ENCODE measurements at regions not wholly inside any gene's neighbourhood (a gene's known extent, or its start where the extent isn't known, plus 50 kb on each side); places are given as distances from the start of the nearest gene placed in this dataset.

DNA sequence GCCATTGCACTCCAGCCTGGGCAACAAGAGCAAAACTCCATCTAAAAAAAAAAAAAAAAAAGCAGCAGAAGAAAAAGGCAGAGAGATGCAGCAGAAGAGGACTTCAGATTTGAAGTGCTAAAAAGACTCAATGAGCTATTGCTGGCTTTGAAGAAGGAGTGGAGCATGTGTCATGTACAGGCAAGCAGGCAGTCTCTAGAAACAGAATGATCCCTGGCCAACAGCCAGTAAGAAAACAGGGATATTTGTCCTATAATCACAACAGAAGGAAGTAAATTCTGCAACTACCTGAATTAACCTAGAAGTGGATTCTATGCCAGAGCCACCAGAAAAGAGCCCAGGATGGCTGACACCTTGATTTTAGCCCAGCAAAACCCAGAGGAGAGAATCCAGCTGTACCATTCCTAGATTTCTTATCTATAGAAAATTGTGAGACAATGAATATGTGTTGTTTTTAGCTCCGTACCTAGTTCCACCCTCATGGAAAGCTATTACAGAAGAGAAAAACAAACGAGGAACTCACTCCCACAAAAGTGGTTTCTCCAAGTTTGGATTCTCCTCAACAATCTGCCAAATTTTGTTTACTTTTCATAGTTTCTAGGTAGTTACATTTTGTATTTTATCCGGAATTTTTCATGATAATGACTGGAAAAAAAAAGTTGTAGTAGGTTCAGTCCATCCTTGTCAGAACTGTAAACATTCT, 198.2 kb upstream of the GNAI1 start:
- peak; percentile 45 to 64 for DNase-seq (ENCODE audit: low read depth in 2 of 2)
- TF ChIP-seq, protein P1, sequence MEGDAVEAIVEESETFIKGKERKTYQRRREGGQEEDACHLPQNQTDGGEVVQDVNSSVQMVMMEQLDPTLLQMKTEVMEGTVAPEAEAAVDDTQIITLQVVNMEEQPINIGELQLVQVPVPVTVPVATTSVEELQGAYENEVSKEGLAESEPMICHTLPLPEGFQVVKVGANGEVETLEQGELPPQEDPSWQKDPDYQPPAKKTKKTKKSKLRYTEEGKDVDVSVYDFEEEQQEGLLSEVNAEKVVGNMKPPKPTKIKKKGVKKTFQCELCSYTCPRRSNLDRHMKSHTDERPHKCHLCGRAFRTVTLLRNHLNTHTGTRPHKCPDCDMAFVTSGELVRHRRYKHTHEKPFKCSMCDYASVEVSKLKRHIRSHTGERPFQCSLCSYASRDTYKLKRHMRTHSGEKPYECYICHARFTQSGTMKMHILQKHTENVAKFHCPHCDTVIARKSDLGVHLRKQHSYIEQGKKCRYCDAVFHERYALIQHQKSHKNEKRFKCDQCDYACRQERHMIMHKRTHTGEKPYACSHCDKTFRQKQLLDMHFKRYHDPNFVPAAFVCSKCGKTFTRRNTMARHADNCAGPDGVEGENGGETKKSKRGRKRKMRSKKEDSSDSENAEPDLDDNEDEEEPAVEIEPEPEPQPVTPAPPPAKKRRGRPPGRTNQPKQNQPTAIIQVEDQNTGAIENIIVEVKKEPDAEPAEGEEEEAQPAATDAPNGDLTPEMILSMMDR (IDR thresholded peaks at IDR 0.05; ENCODE audit: low read depth, low read length) = no peak
- no peak overlapping the region for H3K4me3 ChIP-seq (replicated peaks in 1 of 2; ENCODE audit: low read depth in 2 of 2, low read length in 2 of 2)

DNA sequence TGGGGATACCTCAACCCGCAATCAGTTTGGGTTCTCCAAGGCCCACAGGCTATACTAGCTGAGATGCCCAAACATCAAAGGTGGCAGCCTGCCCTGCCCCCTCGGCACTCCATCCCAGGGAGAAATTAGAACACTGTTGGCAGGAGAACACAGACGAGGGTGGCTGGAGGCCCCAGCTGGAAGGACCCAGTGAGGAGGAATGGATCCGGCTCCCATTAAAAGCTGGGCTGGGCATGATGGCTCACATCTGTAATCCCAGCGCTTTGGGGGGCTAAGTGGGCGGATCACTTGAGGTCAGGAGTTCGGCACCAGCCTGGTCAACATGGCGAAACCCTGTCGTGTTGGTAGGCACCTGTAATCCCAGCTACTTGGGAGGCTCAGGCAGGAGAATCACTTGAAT, 199.9 kb upstream of the GNAI1 start:
- H3K4me3 ChIP-seq (replicated peaks in 1 of 2; ENCODE audit: low read depth in 2 of 2, low read length in 2 of 2) = no peak overlapping the region
- DNase-seq (ENCODE audit: low read depth in 2 of 2) = no peak
- TF ChIP-seq, protein P1 (IDR thresholded peaks at IDR 0.05; ENCODE audit: low read depth, low read length) = no peak

DNA sequence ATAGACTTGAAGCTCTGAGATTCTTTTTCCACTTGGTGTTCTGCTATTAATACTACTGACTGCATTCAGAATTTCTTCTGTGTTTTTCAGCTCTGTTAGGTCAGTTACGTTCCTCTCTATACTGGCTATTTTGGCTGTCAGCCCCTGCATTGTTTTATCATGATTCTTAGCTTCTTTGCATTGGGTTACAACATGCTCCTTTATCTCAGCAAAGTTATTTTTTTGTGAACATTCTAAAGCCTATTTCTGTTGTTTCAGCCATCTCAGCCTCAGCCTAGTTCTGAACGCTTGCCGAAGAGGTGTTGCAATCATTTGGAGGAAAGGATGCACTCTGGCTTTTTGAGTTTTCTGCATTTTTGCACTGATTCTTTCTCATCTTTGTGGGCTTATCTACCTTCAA, 201.5 kb upstream of the GNAI1 start:
- peak; percentile 90 to 93 for DNase-seq (ENCODE audit: low read depth in 2 of 2)
- H3K4me3 ChIP-seq (replicated peaks in 1 of 2; ENCODE audit: low read depth in 2 of 2, low read length in 2 of 2) = no peak overlapping the region
- TF ChIP-seq, protein P1 (IDR thresholded peaks at IDR 0.05; ENCODE audit: low read depth, low read length) = no peak

DNA sequence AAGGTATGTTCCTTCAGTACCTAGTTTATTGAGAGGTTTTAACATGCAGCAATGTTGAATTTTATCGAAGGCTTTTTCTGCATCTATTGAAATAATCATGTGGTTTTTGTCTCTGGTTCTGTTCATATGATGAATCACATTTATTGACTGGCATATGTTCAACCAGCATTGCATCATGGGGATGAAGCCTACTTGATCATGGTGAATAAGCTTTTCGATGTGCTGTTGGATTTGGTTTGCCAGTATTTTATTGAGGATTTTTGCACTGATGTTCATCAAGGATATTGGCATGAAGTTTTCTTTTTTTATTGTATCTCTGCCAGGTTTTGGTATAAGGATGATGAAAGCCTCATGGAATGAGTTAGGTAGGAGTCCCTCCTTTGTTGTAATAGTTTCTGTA, 204.0 kb upstream of the GNAI1 start:
- no peak overlapping the region for H3K4me3 ChIP-seq (replicated peaks in 1 of 2; ENCODE audit: low read depth in 2 of 2, low read length in 2 of 2)
- TF ChIP-seq, protein P1 (IDR thresholded peaks at IDR 0.05; ENCODE audit: low read depth, low read length) = no peak
- peak in 1 of 2 donors; percentile 78 for DNase-seq (ENCODE audit: low read depth in 2 of 2)

DNA sequence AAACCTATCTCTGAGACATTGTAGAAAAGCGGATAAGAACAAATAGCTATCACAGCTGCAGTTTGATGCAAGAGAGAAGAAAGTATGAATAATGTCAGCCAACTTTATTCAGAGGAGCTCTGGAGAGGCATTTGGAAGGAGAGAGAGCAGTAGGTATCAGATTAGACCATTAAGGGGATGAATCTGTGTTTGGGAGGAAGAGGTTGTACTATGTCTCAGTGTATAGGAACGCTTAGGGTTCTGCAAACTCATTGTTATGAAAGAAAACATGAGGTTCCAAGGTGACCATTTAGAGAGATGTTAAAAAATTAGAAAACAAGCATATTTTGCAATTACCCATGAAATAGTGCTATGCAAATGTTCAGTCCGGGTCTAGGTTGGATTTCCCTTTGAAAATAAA, 207.5 kb upstream of the GNAI1 start:
- TF ChIP-seq, protein P1 (IDR thresholded peaks at IDR 0.05; ENCODE audit: low read depth, low read length) = no peak
- peak; percentile 16 to 92 for DNase-seq (ENCODE audit: low read depth in 2 of 2)
- H3K4me3 ChIP-seq (replicated peaks in 1 of 2; ENCODE audit: low read depth in 2 of 2, low read length in 2 of 2) = no peak overlapping the region

DNA sequence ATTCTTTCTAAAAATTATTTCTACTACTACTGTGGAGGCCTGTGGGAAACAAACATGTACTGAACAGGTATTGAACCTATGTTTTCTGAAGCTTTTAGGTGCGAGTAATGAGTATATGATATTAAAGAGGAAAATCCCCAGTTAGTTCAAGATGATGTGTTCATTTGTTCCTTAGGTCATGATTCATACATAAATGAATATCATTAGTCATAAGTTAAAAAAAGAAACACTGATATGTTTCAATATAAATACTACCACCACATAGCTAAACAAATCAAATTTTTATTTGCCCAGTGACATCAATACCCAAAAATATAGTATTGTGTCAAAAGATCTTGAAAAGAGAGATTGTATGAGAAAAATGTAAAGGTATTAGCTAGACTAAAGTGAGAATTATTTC, 210.7 kb upstream of the GNAI1 start:
- DNase-seq (ENCODE audit: low read depth in 2 of 2) = peak in 1 of 2 donors; percentile 60
- TF ChIP-seq, protein P1 (IDR thresholded peaks at IDR 0.05; ENCODE audit: low read depth, low read length) = no peak

DNA sequence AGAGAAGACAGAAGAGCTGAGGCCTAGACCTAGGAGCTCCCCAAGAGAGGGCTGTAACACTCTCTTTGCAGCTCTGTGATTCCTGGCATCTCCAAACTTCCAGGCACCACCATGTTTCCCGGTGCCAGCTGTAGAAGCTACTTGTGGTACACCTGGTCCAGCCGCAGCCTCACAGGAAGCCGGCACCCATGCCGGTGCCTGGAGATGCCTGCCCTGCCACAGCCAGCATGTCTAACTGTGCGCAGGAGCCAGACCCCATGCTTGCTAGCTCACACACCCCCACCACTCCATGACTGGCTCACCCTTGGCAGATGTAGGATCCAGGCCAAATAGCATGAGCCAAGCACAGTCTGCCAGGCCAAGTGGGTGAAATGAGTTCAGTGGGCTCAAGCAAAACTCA, 211.7 kb upstream of the GNAI1 start:
- TF ChIP-seq, protein P1 (IDR thresholded peaks at IDR 0.05; ENCODE audit: low read depth, low read length) = no peak
- no peak for DNase-seq (ENCODE audit: low read depth in 2 of 2)
- no peak overlapping the region for H3K4me3 ChIP-seq (replicated peaks in 1 of 2; ENCODE audit: low read depth in 2 of 2, low read length in 2 of 2)

More for the DNA sequence above, 210.7 kb upstream of the GNAI1 start:
- no peak overlapping the region for H3K4me3 ChIP-seq (replicated peaks in 1 of 2; ENCODE audit: low read depth in 2 of 2, low read length in 2 of 2)

Measured in cardiac fibroblast (primary cell).